ENCODE measurements at regions not wholly inside any gene's neighbourhood (a gene's known extent, or its start where the extent isn't known, plus 50 kb on each side); places are given as distances from the start of the nearest gene placed in this dataset.

DNA sequence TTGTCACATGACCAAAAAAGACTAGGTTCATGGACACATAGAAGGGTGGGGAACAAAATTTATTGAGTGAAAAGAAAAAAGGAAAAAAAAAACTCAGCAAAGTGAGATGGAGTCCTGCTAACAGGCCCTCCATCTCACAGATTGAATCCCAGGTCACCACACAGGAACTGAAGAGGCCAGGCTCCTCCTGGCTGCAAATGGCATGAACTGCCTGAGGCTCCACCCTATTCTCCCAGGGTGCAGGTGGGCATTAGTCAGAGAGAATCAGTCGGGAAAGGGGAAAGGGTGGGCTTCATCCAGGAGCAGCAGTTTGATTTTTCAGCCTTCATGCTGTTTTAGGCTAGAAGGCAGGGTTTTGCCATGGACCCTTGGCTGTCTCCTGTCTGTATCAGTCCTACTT, 128.5 kb upstream of the GRID2 start:
- no peak for TF ChIP-seq POLR2AphosphoS5 (IDR thresholded peaks at IDR 0.05)
- no peak for TF ChIP-seq EP300 (IDR thresholded peaks at IDR 0.05)
- TF ChIP-seq, protein P1, sequence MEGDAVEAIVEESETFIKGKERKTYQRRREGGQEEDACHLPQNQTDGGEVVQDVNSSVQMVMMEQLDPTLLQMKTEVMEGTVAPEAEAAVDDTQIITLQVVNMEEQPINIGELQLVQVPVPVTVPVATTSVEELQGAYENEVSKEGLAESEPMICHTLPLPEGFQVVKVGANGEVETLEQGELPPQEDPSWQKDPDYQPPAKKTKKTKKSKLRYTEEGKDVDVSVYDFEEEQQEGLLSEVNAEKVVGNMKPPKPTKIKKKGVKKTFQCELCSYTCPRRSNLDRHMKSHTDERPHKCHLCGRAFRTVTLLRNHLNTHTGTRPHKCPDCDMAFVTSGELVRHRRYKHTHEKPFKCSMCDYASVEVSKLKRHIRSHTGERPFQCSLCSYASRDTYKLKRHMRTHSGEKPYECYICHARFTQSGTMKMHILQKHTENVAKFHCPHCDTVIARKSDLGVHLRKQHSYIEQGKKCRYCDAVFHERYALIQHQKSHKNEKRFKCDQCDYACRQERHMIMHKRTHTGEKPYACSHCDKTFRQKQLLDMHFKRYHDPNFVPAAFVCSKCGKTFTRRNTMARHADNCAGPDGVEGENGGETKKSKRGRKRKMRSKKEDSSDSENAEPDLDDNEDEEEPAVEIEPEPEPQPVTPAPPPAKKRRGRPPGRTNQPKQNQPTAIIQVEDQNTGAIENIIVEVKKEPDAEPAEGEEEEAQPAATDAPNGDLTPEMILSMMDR (IDR thresholded peaks at IDR 0.05): no peak
- TF ChIP-seq POLR2A (IDR thresholded peaks at IDR 0.05): no peak
- Histone ChIP-seq H3K9me3 (no peaks in the 10 kb centered on the region), H3K27me3 (no peaks in the 10 kb centered on the region), H3K4me3 (no peak overlapping the region), H3K27ac (no peak overlapping the region), H3K4me1 (no peaks in the 10 kb centered on the region), H3K36me3 (no peaks in the 10 kb centered on the region)
- ATAC-seq (ENCODE audit: low FRiP score in 2 of 2) (no peak), DNase-seq (no peak)
- WGBS, 2 donors: 33 to 65% methylated on average over 1 of the region's 1 CpG

DNA sequence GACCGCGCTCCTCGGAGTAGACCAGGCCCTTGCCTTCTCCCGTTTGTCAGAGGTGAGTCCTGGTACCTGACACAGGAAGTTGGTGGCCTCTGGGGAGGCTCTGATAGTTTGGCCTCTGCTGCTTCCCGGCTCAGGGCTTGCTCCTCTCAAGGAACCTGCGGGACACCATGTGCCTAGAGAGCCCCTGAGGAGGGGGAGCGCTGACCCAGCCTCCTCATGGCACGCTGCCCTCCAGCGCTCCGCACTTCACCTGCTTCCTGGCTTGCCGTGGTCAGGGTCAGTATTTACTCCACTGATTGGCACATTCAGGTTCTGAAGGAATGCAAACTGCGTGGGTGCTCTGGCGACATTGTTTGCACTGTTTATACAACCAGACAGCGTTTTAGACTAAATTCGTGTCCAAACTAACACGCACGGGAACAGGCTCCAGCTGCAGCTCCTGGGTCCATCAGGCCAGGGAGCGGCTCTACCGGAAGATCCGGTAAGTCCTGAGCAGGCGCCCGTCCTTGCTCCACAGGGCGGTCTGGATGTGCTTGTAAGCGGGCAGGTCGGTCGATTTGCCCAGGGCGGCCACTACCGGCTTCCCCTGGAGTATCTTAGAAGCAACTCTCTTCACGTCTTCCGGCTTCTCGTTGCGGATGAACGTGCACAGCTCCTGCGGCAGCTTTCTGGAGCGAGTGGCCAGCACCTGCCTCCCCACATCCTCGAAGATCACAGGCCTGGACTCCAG, 121.6 kb upstream of the GRID2 start:
- H3K27ac ChIP-seq: no peak overlapping the region
- H3K4me1 ChIP-seq: no peaks in the 10 kb centered on the region
- H3K27me3 ChIP-seq: no peaks in the 10 kb centered on the region
- H3K9me3 ChIP-seq: peaks cover 0 to 8% (median 0%) of the 10 kb centered on the region in 4 donors
- 92 to 94% methylated on average over 30 to 36 of the region's 36 CpGs for whole genome bisulfite sequencing, 2 donors
- no peaks in the 10 kb centered on the region for H3K36me3 ChIP-seq
- H3K4me3 ChIP-seq: no peak overlapping the region
- no peak for TF ChIP-seq EP300 (IDR thresholded peaks at IDR 0.05)
- no peak for TF ChIP-seq POLR2A (IDR thresholded peaks at IDR 0.05)
- TF ChIP-seq, protein P1 (IDR thresholded peaks at IDR 0.05): no peak
- no peak for TF ChIP-seq POLR2AphosphoS5 (IDR thresholded peaks at IDR 0.05)
- peak; percentile 19 to 57 for ATAC-seq (ENCODE audit: low FRiP score in 2 of 2)
- peak in 1 of 2 donors; percentile 58 for DNase-seq

DNA sequence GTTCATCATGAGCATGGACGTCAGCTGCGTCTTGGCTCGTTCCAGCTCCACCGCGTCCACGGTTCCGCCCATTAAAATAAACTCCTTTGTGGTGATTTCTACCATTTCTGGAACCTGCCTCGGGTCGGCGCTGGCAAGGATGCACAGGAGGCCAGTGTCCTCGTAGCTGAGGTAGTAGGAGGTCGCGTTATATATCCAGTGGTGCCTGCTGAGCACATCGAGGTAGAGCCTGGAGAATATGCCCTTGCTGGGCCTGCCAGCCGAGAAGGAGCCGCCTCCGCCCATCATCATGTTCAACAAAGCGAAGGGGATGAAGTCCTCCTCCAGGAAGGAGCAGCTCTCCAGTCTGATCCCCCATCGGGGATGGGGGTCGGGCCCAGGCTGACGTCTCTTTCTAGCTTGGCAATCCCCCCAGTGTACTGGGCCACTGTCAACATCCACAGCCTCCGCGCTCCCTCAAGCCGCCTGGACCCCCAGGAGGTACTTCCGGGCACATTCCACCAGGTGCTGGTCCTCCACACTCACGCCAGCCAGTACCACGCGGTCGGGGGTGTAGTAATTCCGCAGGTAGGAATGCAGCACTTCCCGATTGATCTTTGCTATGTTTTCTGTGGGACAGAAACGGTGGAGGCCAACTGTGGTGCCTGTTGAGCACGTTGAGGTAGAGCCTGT, 120.9 kb upstream of the GRID2 start:
- Histone ChIP-seq H3K4me1 (no peaks in the 10 kb centered on the region), H3K4me3 (no peak overlapping the region), H3K27me3 (no peaks in the 10 kb centered on the region), H3K9me3 (peaks cover 0 to 8% (median 0%) of the 10 kb centered on the region in 4 donors), H3K36me3 (no peaks in the 10 kb centered on the region), H3K27ac (no peak overlapping the region)
- TF ChIP-seq POLR2A (IDR thresholded peaks at IDR 0.05): no peak
- TF ChIP-seq, protein P1 (IDR thresholded peaks at IDR 0.05): no peak
- no peak for TF ChIP-seq EP300 (IDR thresholded peaks at IDR 0.05)
- no peak for TF ChIP-seq POLR2AphosphoS5 (IDR thresholded peaks at IDR 0.05)
- ATAC-seq (ENCODE audit: low FRiP score in 2 of 2) (peak; percentile 17 to 19), DNase-seq (peak in 1 of 2 donors; percentile 26)
- 91 to 96% methylated on average over 26 to 33 of the region's 33 CpGs for WGBS, 2 donors

DNA sequence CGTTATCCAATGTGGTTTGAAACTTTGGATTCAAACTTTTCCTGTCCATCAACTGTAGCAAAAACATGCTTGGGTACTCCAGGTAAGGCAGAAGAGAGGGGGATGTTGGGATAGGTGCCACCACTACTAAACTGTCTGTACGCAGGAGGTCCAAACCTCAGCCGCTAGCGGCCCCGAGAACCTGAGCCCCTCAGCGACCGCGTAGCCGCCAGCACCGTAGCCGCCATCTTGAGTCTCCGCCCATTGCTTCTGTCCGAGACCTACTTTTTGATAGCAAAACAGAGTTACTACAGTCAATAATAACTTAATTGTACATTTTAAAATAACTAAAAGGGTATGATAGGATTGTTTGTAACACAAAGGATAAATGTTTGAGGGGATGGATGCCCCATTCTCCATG, 119.9 kb upstream of the GRID2 start:
- DNase-seq: peak in 1 of 2 donors; percentile 59
- no peak for TF ChIP-seq POLR2A (IDR thresholded peaks at IDR 0.05)
- TF ChIP-seq POLR2AphosphoS5 (IDR thresholded peaks at IDR 0.05): no peak
- no peak for TF ChIP-seq EP300 (IDR thresholded peaks at IDR 0.05)
- TF ChIP-seq, protein P1 (IDR thresholded peaks at IDR 0.05): no peak
- H3K4me1 ChIP-seq: no peaks in the 10 kb centered on the region
- no peaks in the 10 kb centered on the region for H3K36me3 ChIP-seq
- H3K27ac ChIP-seq: no peak overlapping the region
- H3K27me3 ChIP-seq: no peaks in the 10 kb centered on the region
- H3K4me3 ChIP-seq: no peak overlapping the region
- 92 to 96% methylated on average over 13 of the region's 13 CpGs for WGBS, 2 donors
- H3K9me3 ChIP-seq: peaks cover 0 to 8% (median 0%) of the 10 kb centered on the region in 4 donors
- ATAC-seq (ENCODE audit: low FRiP score in 2 of 2): no peak
